OCI-LY1 (cell line): ENCODE measurements at regions not wholly inside any gene's neighbourhood (a gene's known extent, or its start where the extent isn't known, plus 50 kb on each side); places are given as distances from the start of the nearest gene placed in this dataset.

Experiments
- EZH2 ChIP-seq: fragments of 200-600 bp; sonication (generic), shearing (Covaris generic); IDR thresholded peaks from 2 replicates; pipeline ENCODE4 v1.8.0; 2017; ENCODE audit warnings: borderline replicate concordance, mixed run types, mild to moderate bottlenecking, antibody characterized with exemption, low read length, moderate library complexity, mixed read lengths
- TF ChIP-seq, protein P1 (sequence below): fragments of 200-600 bp; sonication (generic), shearing (Covaris generic); IDR thresholded peaks from 2 replicates; pipeline ENCODE4 v1.5.1; 2017; ENCODE audit warnings: mild to moderate bottlenecking, antibody characterized with exemption, low read length, moderate library complexity, mixed read lengths

DNA sequence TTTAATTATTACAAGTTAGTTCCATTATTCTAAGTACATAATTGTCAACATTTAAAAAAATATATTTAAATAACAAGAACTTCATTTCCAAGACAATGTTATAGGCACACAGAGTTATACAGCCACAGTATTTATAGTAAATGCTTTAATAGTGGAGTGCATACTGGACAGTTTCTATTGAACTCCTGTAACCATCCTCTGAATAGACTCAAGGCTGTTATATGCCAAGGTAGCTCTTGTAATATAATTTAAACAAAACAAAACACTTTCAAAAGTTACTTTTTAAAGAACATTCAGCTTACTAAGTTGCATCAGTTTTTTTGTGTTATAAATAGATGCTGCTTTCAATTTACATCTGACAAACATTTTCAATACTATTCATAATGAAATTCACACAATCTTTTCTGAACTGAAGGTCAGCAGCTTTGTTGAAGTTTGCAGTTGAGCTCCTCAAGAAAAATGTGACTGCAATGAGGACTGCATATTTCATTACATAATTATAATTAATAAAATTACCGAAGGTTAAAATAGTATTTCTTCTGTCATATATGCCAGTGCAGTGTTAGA lies 549.9 kb upstream of the CYLC2 start:
- TF ChIP-seq, protein P1, sequence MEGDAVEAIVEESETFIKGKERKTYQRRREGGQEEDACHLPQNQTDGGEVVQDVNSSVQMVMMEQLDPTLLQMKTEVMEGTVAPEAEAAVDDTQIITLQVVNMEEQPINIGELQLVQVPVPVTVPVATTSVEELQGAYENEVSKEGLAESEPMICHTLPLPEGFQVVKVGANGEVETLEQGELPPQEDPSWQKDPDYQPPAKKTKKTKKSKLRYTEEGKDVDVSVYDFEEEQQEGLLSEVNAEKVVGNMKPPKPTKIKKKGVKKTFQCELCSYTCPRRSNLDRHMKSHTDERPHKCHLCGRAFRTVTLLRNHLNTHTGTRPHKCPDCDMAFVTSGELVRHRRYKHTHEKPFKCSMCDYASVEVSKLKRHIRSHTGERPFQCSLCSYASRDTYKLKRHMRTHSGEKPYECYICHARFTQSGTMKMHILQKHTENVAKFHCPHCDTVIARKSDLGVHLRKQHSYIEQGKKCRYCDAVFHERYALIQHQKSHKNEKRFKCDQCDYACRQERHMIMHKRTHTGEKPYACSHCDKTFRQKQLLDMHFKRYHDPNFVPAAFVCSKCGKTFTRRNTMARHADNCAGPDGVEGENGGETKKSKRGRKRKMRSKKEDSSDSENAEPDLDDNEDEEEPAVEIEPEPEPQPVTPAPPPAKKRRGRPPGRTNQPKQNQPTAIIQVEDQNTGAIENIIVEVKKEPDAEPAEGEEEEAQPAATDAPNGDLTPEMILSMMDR: no peak
- TF ChIP-seq EZH2: no peak
